GM12891 (cell line): ENCODE measurements at regions not wholly inside any gene's neighbourhood (a gene's known extent, or its start where the extent isn't known, plus 50 kb on each side); places are given as distances from the start of the nearest gene placed in this dataset.

Experiments used
- POLR2A ChIP-seq: IDR thresholded peaks from 2 replicates; pipeline ENCODE4 v1.6.1; 2011; ENCODE audit warnings: low read depth, low read length, control low read depth
- POLR2AphosphoS5 ChIP-seq: IDR thresholded peaks from 2 replicates; pipeline ENCODE4 v1.6.1; 2011; ENCODE audit warnings: low read depth, low read length, control low read depth
- SPI1 ChIP-seq: IDR thresholded peaks from 2 replicates; pipeline ENCODE4 v1.6.1; 2011; ENCODE audit warnings: low read depth, low read length, control low read depth
- TAF1 ChIP-seq: IDR thresholded peaks from 2 replicates; pipeline ENCODE4 v1.6.1; 2011; ENCODE audit warnings: low read depth, low read length, control low read depth

DNA sequence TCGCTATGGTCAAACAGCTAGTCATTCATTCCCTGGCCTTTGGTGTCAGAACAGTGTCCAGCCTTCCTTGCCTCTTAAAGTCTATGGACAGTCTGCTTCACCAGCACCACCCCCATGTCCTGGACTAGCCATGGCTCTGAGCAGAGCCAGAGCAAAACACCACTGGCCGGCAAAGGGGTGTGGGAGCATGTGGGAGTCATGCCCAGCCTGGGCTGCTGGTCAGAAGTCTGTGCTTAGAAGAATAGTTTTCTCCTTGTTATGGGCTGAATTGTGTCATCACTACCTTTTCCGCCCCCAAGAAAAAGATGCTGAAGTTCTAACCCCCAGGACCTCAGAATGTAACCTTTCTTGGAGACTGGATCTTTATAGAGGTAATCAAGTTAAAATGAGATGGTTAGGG lies 132.9 kb upstream of the LPP start:
- TF ChIP-seq POLR2AphosphoS5 (no peak), POLR2A (no peak), TAF1 (no peak), SPI1 (no peak)
